22Rv1 (cell line): ENCODE measurements at regions not wholly inside any gene's neighbourhood (a gene's known extent, or its start where the extent isn't known, plus 50 kb on each side); places are given as distances from the start of the nearest gene placed in this dataset.

Experiments
- ZFX ChIP-seq: fragments of 450-650 bp; IDR thresholded peaks from 2 replicates; pipeline ENCODE4 v1.6.1; 2017; ENCODE audit warnings: antibody characterized with exemption, borderline replicate concordance
- TF ChIP-seq, protein P1 (sequence below): fragments of 450-650 bp; IDR thresholded peaks from 2 replicates; pipeline ENCODE4 v1.5.1; 2017; ENCODE audit warnings: mild to moderate bottlenecking

DNA sequence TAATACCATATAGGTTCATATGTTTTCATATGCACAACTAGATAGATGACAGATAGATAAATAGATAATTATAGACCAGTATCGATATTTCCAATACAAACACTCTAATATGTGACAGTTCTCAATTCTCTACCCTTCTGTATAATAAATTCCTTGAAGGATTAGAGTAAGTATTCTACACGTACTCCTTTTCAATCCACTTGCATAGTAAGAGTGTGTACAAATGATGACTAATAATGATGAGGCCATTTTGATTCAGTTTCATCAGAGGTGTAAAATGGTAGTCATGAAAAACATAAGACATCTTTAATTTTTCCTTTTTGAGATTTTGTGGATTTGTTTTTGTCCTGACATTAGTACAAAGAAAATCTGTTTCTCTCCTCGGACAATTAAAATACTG lies 188.3 kb upstream of the WSB1 start:
- TF ChIP-seq, protein P1, sequence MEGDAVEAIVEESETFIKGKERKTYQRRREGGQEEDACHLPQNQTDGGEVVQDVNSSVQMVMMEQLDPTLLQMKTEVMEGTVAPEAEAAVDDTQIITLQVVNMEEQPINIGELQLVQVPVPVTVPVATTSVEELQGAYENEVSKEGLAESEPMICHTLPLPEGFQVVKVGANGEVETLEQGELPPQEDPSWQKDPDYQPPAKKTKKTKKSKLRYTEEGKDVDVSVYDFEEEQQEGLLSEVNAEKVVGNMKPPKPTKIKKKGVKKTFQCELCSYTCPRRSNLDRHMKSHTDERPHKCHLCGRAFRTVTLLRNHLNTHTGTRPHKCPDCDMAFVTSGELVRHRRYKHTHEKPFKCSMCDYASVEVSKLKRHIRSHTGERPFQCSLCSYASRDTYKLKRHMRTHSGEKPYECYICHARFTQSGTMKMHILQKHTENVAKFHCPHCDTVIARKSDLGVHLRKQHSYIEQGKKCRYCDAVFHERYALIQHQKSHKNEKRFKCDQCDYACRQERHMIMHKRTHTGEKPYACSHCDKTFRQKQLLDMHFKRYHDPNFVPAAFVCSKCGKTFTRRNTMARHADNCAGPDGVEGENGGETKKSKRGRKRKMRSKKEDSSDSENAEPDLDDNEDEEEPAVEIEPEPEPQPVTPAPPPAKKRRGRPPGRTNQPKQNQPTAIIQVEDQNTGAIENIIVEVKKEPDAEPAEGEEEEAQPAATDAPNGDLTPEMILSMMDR: no peak
- no peak for TF ChIP-seq ZFX
